PC-9 (cell line): ENCODE measurements at regions not wholly inside any gene's neighbourhood (a gene's known extent, or its start where the extent isn't known, plus 50 kb on each side); places are given as distances from the start of the nearest gene placed in this dataset.

Experiments used
- BruUV-seq: library from RNA; stranded (reverse); fragments of 400-500 nt; replicated peaks from 2 replicates; lab custom pipeline; 2021; lab: Mats Ljungman, UMichigan
- CTCF ChIA-PET: fragments of 300-600 bp; sonication (Branson Sonifier 250); formaldehyde crosslinking; loops from one replicate; lab custom pipeline; 2022; ENCODE audit warnings: antibody characterized with exemption; lab: Charles Lee
- POLR2A ChIA-PET: fragments of 300-600 bp; sonication (Branson Sonifier 250); formaldehyde crosslinking; loops from one replicate; lab custom pipeline; 2022; ENCODE audit warnings: antibody characterized with exemption; ENCODE audit not compliant: unreplicated experiment; lab: Charles Lee
- DNase-seq, 2 experiments: peaks; one replicate each; pipeline versions ENCODE4 v3.0.0 to v3.0.0-alpha.2; 2015 to 2022; ENCODE audit warnings: mixed read lengths in 1 of 2
- H2AFZ ChIP-seq: fragments of 200-600 bp; sonication (generic); 2 replicates; pipeline ENCODE4 v1.8.1; 2017; ENCODE audit warnings: antibody characterized with exemption
- H3F3A ChIP-seq: fragments of 200-600 bp; sonication (generic); 2 replicates; pipeline ENCODE4 v1.8.1; 2017; ENCODE audit warnings: antibody characterized with exemption, mild to moderate bottlenecking, low read depth; ENCODE audit not compliant: insufficient read depth
- H3K27ac ChIP-seq: fragments of 200-600 bp; sonication (generic); 2 replicates; pipeline ENCODE4 v1.6.1; 2016; ENCODE audit warnings: mixed run types
- H3K27me3 ChIP-seq: fragments of 200-600 bp; sonication (generic); 2 replicates; pipeline ENCODE4 v1.6.1; 2016; ENCODE audit warnings: low read depth, mixed run types; ENCODE audit not compliant: insufficient read depth
- H3K36me3 ChIP-seq: fragments of 200-600 bp; sonication (generic); 2 replicates; pipeline ENCODE4 v1.6.1; 2016; ENCODE audit warnings: low read depth, mixed run types
- H3K4me1 ChIP-seq: fragments of 200-600 bp; sonication (generic); replicated peaks from 2 replicates; pipeline ENCODE4 v1.6.1; 2016; ENCODE audit warnings: mixed run types; ENCODE audit not compliant: insufficient read depth
- H3K4me2 ChIP-seq: fragments of 200-600 bp; sonication (generic); 2 replicates; pipeline ENCODE4 v1.6.1; 2017; ENCODE audit warnings: mixed run types
- H3K4me3 ChIP-seq: fragments of 200-600 bp; sonication (generic); 2 replicates; pipeline ENCODE4 v1.6.1; 2016; ENCODE audit warnings: mixed run types
- H3K79me2 ChIP-seq: fragments of 200-600 bp; sonication (generic); 2 replicates; pipeline ENCODE4 v1.6.1; 2017; ENCODE audit warnings: low read depth, mixed run types
- H3K9me2 ChIP-seq: fragments of 200-600 bp; sonication (generic); 2 replicates; pipeline ENCODE4 v1.8.1; 2017; ENCODE audit warnings: mild to moderate bottlenecking; ENCODE audit not compliant: insufficient read depth
- H3K9me3 ChIP-seq: fragments of 200-600 bp; sonication (generic); 2 replicates; pipeline ENCODE4 v1.8.1; 2016; ENCODE audit warnings: low read depth; ENCODE audit not compliant: insufficient read depth
- H4K20me1 ChIP-seq: fragments of 200-600 bp; sonication (generic); 2 replicates; pipeline ENCODE4 v1.8.1; 2017; ENCODE audit not compliant: insufficient read depth
- CTCF ChIP-seq: fragments of 200-600 bp; sonication (generic); conservative IDR thresholded peaks from 2 replicates; pipeline ENCODE4 v1.6.1; 2017; ENCODE audit warnings: mixed run types, antibody characterized with exemption, mild to moderate bottlenecking, moderate library complexity
- EZH2 ChIP-seq: fragments of 200-600 bp; sonication (generic); IDR thresholded peaks from 2 replicates; pipeline ENCODE4 v1.8.0; 2017; ENCODE audit warnings: antibody characterized with exemption, low read depth
- intact Hi-C: fragments of 100-400 bp; cut with micrococcal nuclease; formaldehyde crosslinking; loops from one replicate; pipeline ENCODE4 v1.10.0; 2022; ENCODE audit not compliant: unreplicated experiment

- H2AFZ ChIP-seq, result no peak overlapping the region
- no peaks in the 10 kb centered on the region for H3K27me3 ChIP-seq
- intact Hi-C loops, result no loop called here
- H3K4me2 ChIP-seq, result no peak overlapping the region
- DNase-seq, result no peak
- POLR2A ChIA-PET, result no interaction called here
- no peak for TF ChIP-seq EZH2
- no peak for TF ChIP-seq CTCF
- H3K4me1 ChIP-seq, result no peaks in the 10 kb centered on the region
- no peaks in the 10 kb centered on the region for H4K20me1 ChIP-seq
- no peaks in the 10 kb centered on the region for H3F3A ChIP-seq
- no peaks in the 10 kb centered on the region for H3K36me3 ChIP-seq
- peaks cover 4% of the 10 kb centered on the region; the same call in 1 of the 2 replicates for H3K9me3 ChIP-seq
- H3K9me2 ChIP-seq, result no peaks in the 10 kb centered on the region
- H3K4me3 ChIP-seq, result no peak overlapping the region
- H3K27ac ChIP-seq, result no peak overlapping the region
- H3K79me2 ChIP-seq, result no peaks in the 10 kb centered on the region
- BruUV-seq, result no TSS peak
- CTCF ChIA-PET, result no interaction called here
These were observed 493.6 kb upstream of the AGTR1 start for GRCh38 chr3:148204131-148204530.

GRCh38 chr3:148205977-148206376 is 491.7 kb upstream of the AGTR1 start:
- Histone ChIP-seq H3K4me3 (no peak overlapping the region), H3K9me3 (peaks cover 4% of the 10 kb centered on the region; the same call in 1 of the 2 replicates), H3K9me2 (no peaks in the 10 kb centered on the region), H4K20me1 (no peaks in the 10 kb centered on the region), H3K4me2 (no peak overlapping the region), H3F3A (no peaks in the 10 kb centered on the region), H3K4me1 (no peaks in the 10 kb centered on the region), H3K27me3 (no peaks in the 10 kb centered on the region), H3K79me2 (no peaks in the 10 kb centered on the region), H3K27ac (no peak overlapping the region), H2AFZ (no peak overlapping the region), H3K36me3 (no peaks in the 10 kb centered on the region)
- CTCF ChIA-PET, result no interaction called here
- intact Hi-C loops, result no loop called here
- BruUV-seq, result no TSS peak
- POLR2A ChIA-PET, result no interaction called here
- TF ChIP-seq EZH2, result no peak
- no peak for DNase-seq

GRCh38 chr3:148206446-148206845 is 491.3 kb upstream of the AGTR1 start:
- no peaks in the 10 kb centered on the region for H3K27me3 ChIP-seq
- no peaks in the 10 kb centered on the region for H3K36me3 ChIP-seq
- peaks cover under 1% of the 10 kb centered on the region; the same call in 1 of the 2 replicates for H3K9me3 ChIP-seq
- no TSS peak for BruUV-seq
- H3K4me2 ChIP-seq, result no peak overlapping the region
- no peaks in the 10 kb centered on the region for H4K20me1 ChIP-seq
- no peak overlapping the region for H2AFZ ChIP-seq
- no peaks in the 10 kb centered on the region for H3K79me2 ChIP-seq
- H3K27ac ChIP-seq, result no peak overlapping the region
- intact Hi-C loops, result no loop called here
- no peaks in the 10 kb centered on the region for H3K4me1 ChIP-seq
- TF ChIP-seq EZH2 (no peak), CTCF (no peak)
- H3F3A ChIP-seq, result no peaks in the 10 kb centered on the region
- no peaks in the 10 kb centered on the region for H3K9me2 ChIP-seq
- no peak overlapping the region for H3K4me3 ChIP-seq
- CTCF ChIA-PET, result no interaction called here
- POLR2A ChIA-PET, result no interaction called here
- DNase-seq, result no peak

GRCh38 chr3:148208975-148209374 is 488.7 kb upstream of the AGTR1 start:
- BruUV-seq, result no TSS peak
- DNase-seq, result no peak
- Histone ChIP-seq H3K9me3 (no peaks in the 10 kb centered on the region), H2AFZ (no peak overlapping the region), H3K4me3 (no peak overlapping the region), H3K4me1 (no peaks in the 10 kb centered on the region), H3K9me2 (no peaks in the 10 kb centered on the region), H3F3A (no peaks in the 10 kb centered on the region), H3K79me2 (no peaks in the 10 kb centered on the region), H3K36me3 (no peaks in the 10 kb centered on the region), H3K27ac (no peak overlapping the region), H3K27me3 (no peaks in the 10 kb centered on the region), H4K20me1 (no peaks in the 10 kb centered on the region), H3K4me2 (no peak overlapping the region)
- intact Hi-C loops, result no loop called here
- no peak for TF ChIP-seq CTCF
- ChIA-PET POLR2A (no interaction called here), CTCF (no interaction called here)
